ENCODE measurements at regions not wholly inside any gene's neighbourhood (a gene's known extent, or its start where the extent isn't known, plus 50 kb on each side); places are given as distances from the start of the nearest gene placed in this dataset.

GRCh38 chr4:167475951-167476350 lies 241.7 kb upstream of the SPOCK3 start:
- no peak for DNase-seq (ENCODE audit: low spot score)

- DNase-seq (ENCODE audit: low spot score) = no peak
Observed at GRCh38 chr4:167492007-167492406, 257.7 kb upstream of the SPOCK3 start.

- DNase-seq (ENCODE audit: low spot score) = no peak
Observed at GRCh38 chr4:167509551-167509950, 275.3 kb upstream of the SPOCK3 start.

DNA sequence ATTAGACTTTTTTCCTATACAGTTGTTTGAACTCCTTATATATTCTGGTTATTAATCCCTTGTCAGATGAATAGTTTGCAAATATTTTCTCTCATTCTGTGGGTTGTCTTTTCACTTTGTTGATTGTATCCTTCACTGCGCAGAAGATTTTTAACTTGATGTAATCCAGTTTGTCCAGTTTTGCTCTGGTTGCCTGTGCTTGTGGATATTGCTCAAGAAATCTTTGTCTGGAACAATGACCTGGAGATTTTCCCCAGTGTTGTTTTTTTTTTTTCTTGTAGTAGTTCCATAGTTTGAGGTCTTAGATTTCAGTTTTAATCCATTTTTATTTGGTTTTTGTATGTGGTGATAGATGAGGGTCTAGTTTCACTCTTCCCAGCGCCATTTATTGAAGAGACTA lies 289.8 kb upstream of the SPOCK3 start:
- no peak for DNase-seq (ENCODE audit: low spot score)

- no peak for DNase-seq (ENCODE audit: low spot score)
Observed at GRCh38 chr4:167537761-167538160, 303.5 kb upstream of the SPOCK3 start.

GRCh38 chr4:167541286-167541685 lies 307.0 kb upstream of the SPOCK3 start:
- DNase-seq (ENCODE audit: low spot score) = no peak

DNA sequence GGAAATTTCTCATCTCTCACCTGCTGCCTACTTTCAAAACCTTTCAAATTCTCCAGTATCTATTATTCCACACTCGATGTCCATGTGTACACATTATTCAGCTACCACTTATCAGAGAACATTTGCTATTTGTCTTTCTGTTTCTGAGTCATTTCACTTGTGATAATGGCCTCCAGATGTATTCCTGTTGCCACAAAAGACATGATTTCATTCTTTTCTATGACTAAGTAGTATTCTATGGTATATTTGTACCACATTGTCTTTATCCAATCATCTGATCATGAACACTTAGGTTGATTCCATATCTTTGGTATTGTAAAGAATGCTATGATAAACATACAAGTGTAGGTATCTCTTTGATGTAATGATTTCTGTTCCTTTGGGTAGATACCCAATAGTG lies 310.1 kb upstream of the SPOCK3 start:
- no peak for DNase-seq (ENCODE audit: low spot score)

GRCh38 chr4:167550021-167550420 lies 315.7 kb upstream of the SPOCK3 start:
- no peak for DNase-seq (ENCODE audit: low spot score)

DNA sequence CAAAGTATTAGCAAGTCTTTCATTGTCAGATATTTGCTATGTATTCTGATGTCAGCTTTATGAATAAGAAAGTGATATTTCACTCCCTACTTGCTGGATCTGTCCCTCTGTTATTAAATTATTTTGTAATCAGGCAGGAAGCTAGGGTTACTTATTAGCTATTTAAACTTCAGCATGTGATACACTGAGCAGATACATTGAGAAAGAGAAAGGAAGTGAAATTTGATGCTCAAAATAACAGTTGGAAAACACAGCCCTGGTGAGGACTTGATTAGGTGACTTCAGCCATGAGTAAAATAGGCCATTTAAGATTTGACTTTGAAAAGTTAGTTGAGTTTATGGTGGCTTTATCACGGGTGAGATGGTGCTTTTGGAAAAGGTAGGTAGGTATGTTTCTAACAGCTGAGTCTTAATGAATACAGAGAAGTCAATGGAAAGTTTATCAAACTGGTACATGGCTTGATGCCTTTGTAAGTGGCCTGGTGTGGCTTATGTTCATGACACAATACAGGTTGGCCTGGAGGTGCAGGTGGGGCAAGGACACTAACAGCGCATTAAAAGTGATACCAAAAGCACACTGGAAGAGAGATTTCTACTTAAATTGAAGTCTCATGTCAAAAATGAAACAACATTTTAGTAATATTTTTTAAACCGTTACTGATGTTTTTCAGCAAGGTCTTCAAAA lies 321.2 kb upstream of the SPOCK3 start:
- DNase-seq (ENCODE audit: low spot score) = no peak

DNA sequence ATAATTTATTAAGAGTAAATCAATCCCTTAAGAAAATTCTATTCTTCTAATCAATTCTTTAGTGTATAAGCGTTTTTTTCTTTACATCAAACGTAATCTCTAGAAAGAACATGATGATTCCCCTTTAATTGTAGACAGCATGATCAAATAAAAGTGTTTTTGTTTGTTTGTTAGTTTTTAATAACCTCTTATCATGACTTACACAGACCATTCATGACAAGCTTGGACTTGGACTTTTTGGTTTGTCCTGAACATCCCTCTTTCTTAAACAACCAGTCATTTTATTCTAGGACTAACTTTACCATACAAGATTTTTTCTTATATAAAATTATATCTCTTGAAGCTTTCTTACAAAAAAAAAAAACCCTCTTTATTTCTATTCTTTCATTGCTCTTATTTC lies 344.6 kb upstream of the SPOCK3 start:
- DNase-seq (ENCODE audit: low spot score) = no peak

DNA sequence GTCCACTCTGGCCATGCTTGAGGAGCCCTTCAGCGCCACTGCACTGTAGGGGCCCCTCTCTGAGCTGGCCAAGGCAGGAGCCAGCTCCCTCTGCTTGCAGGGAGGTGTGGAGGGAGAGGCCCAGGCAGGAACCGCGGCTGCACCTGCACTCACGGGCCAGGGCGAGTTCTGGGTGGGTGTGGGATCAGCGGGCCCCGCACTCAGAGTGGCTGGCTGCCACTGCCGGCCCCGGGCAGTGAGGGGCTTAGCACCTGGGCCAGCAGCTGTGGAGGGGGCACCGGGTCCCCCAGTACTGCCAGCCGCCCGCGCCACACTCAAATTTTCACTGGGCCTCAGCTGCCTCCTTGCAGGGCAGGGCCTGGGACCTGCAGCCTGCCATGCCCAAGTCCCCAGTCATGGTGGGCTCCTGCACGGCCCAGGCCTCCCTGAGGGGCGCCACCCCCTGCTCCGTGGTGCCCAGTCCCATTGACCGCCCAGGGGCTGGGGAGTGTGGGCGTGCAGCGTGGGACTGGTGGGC lies 347.2 kb upstream of the SPOCK3 start:
- DNase-seq (ENCODE audit: low spot score) = no peak

GRCh38 chr4:167587361-167587760 lies 353.1 kb upstream of the SPOCK3 start:
- DNase-seq (ENCODE audit: low spot score) = no peak

- no peak for DNase-seq (ENCODE audit: low spot score)
Observed at GRCh38 chr4:167595898-167596297, 361.6 kb upstream of the SPOCK3 start.

DNA sequence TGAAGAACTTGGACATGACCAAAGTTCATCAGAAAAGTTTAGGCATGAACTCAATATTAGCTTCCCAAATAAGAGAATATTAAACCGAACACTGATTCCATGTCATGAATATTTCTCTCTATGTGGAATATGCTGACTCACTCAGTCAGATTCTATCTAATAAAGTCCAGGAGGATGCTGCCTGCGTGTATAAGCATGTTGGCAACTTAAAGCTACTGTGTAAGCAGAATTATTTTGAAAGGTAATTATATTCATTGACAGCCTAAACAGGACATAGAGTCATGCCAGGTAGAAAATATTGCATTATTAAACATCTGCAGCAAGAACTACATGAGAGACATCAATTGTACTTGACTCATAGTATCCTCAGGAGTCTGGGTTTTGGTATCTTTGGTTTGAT lies 367.9 kb upstream of the SPOCK3 start:
- DNase-seq (ENCODE audit: low spot score) = no peak

DNA sequence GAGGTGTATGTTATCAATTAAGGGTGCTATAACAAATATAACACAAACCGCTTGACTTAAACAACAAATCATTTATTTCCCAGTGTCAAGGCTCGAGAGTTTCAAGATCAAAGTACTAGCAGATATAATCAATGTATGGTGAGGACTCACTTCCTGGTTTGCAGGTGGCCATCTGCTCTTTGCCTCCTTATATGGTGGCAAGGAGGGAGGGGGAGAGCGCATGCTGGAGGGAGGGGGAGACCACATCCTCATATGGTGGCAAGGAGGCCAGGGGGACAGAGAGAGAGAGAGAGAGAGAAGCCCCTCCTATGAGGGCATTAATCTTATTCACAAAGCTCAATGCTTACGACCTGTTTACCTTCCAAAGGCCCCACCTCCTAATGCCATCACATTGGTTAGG lies 372.3 kb upstream of the SPOCK3 start:
- DNase-seq (ENCODE audit: low spot score) = no peak

GRCh38 chr4:167613381-167613780 lies 379.1 kb upstream of the SPOCK3 start:
- no peak for DNase-seq (ENCODE audit: low spot score)

DNA sequence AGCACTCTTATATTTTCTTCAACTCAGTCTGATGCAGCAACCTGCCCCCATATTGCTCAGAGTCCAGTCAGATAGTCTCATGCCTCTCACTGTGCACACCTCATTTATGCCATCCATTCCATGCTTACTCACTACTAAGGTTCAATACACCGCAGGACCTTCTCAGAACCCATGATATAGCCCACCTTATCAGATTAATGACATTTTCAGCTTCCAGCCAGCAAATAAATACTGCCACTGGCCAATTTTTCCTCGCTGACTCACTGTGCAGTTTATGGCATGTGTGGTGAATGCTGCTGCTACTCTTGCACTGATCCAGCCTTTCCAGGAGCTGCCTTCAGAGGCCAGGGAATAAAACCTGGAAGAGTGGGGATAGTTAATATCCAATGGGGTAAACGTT lies 380.6 kb upstream of the SPOCK3 start:
- no peak for DNase-seq (ENCODE audit: low spot score)

GRCh38 chr4:167616476-167616875 lies 382.2 kb upstream of the SPOCK3 start:
- no peak for DNase-seq (ENCODE audit: low spot score)

DNA sequence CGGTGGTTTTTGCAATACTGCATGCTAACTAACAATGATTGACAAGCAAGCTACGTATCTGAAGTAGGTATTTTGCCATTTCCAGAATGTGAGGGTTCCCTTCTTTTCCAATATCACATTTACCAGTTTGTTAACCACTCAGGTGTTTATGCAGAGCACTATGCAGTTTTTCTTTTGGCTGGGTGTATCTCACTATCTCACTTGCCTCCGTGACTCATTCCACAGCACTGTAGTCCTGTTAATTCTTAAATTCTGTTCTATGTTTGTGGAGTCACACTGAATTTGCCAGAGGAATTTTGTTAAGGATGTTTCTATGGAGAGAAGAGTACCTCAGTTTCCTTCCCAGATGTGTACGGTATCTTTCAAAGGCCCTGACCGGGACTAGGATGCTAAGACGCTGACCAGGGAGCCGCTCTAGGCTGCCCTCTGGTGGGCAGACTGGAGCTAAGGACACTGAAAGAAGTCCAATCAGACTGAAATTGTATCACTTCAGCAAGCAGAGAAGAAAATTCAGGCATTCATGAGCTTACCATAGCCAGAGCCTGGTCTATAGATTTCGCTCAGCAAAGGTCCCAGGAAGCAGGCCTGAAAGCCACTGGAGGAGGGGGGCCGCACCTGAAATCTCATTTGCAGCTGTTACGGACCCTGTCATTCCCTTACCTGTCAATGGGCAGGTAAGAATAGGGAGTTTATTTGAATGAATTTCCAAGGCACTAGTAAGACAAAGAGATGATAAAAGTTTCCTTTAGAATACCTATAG lies 388.4 kb upstream of the SPOCK3 start:
- peak; percentile 19 for DNase-seq (ENCODE audit: low spot score)

GRCh38 chr4:167623241-167623572 lies 388.9 kb upstream of the SPOCK3 start:
- no peak for DNase-seq (ENCODE audit: low spot score)

DNA sequence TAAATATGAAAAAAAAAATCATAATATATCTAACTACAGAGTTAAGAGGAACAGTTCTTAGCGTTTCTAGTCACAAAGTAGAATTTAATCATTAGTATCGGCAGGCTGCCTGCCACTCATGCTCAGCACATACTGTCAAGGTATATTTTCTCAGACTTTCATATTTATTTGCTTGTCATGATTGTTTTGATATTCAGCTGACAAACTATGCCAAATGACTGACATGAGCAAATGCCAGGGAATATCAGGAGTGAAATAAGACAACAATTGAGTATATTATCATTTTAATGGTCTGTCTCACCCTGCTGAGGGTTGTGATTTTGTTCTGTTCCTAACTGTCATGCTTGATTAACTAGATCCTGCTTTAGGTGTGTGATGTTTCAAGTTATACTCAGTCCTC lies 395.0 kb upstream of the SPOCK3 start:
- no peak for DNase-seq (ENCODE audit: low spot score)

DNA sequence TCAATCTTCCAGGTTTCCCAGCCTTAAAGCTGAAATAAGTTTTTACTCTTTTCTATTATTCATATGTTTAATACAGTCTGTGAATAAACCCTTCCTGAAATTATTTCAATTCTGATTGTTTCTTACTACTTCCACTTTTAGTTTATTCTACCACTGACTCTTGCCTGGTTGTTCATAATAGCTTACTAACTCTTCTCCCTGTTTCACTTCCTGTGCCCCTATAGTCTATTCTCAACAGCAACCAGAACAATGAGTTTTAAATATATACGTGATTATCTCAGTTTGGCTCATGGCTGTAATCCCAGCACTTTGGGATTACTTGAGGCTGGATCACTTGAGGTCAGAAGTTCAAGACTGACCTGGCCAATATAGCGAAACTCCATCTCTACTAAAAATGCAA lies 408.0 kb upstream of the SPOCK3 start:
- no peak for DNase-seq (ENCODE audit: low spot score)

DNA sequence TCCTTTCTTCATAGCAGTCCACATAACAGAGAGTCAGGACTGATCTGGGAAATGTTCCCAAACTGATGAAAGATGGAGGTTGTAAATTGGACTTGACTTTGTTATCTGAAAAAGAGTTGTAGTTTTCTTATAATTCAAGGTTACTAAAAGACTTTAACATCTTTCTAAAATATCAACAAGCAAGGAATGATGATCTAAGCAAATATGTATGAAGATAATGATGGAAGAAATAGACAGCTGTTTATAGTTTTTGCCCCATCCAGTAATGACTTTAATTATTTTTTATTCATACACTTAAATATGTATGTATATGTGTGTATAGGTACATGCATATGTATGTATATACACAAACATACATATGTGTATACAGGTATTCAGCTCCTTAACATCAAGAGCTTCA lies 411.1 kb upstream of the SPOCK3 start:
- no peak for DNase-seq (ENCODE audit: low spot score)

- no peak for DNase-seq (ENCODE audit: low spot score)
Observed at GRCh38 chr4:167652267-167652666, 418.0 kb upstream of the SPOCK3 start.
